ENCODE measurements at regions not wholly inside any gene's neighbourhood (a gene's known extent, or its start where the extent isn't known, plus 50 kb on each side); places are given as distances from the start of the nearest gene placed in this dataset.
"Not testable (repeated sequence)": the region's sequence is repeated elsewhere in the genome, so short reads cannot be mapped to it uniquely, and the experiment has no call there.

DNA sequence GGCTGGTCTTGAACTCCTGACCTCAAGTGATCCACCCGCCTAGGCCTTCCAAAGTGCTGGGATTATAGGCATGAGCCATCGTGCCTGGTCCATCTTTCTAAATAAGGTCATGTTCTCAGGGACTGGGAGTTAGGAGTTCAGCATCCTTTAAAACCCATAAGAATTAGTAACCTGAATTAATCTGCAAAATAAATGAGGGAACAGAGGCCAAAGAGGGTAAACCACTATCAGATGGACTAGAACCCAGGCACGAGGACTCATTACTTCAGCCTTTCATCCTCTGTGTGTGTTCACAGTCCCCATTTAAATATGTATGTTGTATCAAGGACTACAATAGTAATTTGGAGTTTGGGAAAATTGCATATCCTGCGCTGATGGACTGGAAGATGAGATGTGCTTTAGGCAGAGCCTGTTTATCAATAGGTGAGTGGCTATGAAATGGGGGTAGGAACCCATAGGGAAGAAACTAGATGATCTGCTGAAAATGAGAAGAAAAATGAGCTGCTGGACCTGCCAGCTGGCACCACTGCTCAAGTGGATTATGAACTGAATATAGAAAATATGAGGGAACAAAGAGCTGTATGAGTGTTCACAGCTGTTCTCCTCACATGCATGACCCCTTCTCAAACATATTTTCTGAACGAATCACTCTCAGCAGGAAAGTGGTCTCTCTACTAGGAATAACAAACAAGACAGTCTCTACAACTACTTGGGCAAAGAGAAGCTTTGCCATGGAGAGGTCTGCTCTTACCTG is 62.0 kb upstream of the ENPEP start:
- not testable (repeated sequence) for TF ChIP-seq ZNF660 (tag by site-specific recombination; IDR thresholded peaks at IDR 0.05); ZNF585B (tag by site-specific recombination; IDR thresholded peaks at IDR 0.05); HOXD13 (CRISPR knock-in tag; IDR thresholded peaks at IDR 0.05; ENCODE audit: borderline replicate concordance); ZBTB49 (tag by site-specific recombination; IDR thresholded peaks at IDR 0.05; ENCODE audit: low read depth)
- TF ChIP-seq, protein P1, sequence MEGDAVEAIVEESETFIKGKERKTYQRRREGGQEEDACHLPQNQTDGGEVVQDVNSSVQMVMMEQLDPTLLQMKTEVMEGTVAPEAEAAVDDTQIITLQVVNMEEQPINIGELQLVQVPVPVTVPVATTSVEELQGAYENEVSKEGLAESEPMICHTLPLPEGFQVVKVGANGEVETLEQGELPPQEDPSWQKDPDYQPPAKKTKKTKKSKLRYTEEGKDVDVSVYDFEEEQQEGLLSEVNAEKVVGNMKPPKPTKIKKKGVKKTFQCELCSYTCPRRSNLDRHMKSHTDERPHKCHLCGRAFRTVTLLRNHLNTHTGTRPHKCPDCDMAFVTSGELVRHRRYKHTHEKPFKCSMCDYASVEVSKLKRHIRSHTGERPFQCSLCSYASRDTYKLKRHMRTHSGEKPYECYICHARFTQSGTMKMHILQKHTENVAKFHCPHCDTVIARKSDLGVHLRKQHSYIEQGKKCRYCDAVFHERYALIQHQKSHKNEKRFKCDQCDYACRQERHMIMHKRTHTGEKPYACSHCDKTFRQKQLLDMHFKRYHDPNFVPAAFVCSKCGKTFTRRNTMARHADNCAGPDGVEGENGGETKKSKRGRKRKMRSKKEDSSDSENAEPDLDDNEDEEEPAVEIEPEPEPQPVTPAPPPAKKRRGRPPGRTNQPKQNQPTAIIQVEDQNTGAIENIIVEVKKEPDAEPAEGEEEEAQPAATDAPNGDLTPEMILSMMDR (tag by site-specific recombination; IDR thresholded peaks at IDR 0.05) = not testable (repeated sequence)
- TF ChIP-seq, protein P2, sequence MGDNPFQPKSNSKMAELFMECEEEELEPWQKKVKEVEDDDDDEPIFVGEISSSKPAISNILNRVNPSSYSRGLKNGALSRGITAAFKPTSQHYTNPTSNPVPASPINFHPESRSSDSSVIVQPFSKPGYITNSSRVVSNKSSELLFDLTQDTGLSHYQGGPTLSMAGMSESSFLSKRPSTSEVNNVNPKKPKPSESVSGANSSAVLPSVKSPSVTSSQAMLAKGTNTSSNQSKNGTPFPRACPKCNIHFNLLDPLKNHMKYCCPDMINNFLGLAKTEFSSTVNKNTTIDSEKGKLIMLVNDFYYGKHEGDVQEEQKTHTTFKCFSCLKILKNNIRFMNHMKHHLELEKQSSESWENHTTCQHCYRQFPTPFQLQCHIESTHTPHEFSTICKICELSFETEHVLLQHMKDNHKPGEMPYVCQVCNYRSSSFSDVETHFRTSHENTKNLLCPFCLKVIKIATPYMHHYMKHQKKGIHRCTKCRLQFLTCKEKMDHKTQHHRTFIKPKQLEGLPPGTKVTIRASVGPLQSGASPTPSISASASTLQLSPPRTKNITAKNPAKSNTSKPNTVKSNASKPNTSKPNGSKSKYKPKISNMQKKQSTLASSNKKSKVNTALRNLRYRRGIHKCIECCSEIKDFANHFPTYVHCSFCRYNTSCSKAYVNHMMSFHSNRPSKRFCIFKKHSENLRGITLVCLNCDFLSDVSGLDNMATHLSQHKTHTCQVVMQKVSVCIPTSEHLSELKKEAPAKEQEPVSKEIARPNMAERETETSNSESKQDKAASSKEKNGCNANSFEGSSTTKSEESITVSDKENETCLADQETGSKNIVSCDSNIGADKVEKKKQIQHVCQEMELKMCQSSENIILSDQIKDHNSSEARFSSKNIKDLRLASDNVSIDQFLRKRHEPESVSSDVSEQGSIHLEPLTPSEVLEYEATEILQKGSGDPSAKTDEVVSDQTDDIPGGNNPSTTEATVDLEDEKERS (tag by site-specific recombination; IDR thresholded peaks at IDR 0.05) = not testable (repeated sequence)
